WERI-Rb-1 (cell line): ENCODE measurements at regions not wholly inside any gene's neighbourhood (a gene's known extent, or its start where the extent isn't known, plus 50 kb on each side); places are given as distances from the start of the nearest gene placed in this dataset.

Experiments
- DNase-seq: peaks from one replicate; pipeline ENCODE4 v3.0.0-alpha.2; 2020
- H3K27ac ChIP-seq: fragments of 250-450 bp; sonication (Bioruptor Pico); 2 replicates; pipeline ENCODE4 v1.5.1; 2020; ENCODE audit warnings: mild to moderate bottlenecking, moderate library complexity
- H3K27me3 ChIP-seq: fragments of 250-450 bp; sonication (Bioruptor Pico); 2 replicates; pipeline ENCODE4 v1.5.1; 2021; ENCODE audit warnings: mild to moderate bottlenecking, low read depth, moderate library complexity; ENCODE audit not compliant: insufficient read depth, severe bottlenecking
- H3K36me3 ChIP-seq: fragments of 250-450 bp; sonication (Bioruptor Pico); 2 replicates; pipeline ENCODE4 v1.5.1; 2020; ENCODE audit warnings: mild to moderate bottlenecking, moderate library complexity
- H3K4me3 ChIP-seq: 2 replicates; pipeline ENCODE4 v1.5.1; 2011; ENCODE audit warnings: low read depth, mild to moderate bottlenecking, control low read depth, low read length
- H3K9me3 ChIP-seq: fragments of 250-450 bp; sonication (Bioruptor Pico); 2 replicates; pipeline ENCODE4 v1.5.1; 2021; ENCODE audit warnings: mild to moderate bottlenecking, moderate library complexity; ENCODE audit not compliant: severe bottlenecking
- TF ChIP-seq, protein P1 (sequence below): IDR thresholded peaks from 2 replicates; pipeline ENCODE4 v1.5.1; 2011; ENCODE audit warnings: low read depth, mild to moderate bottlenecking, control low read depth, inconsistent platforms, low read length

DNA sequence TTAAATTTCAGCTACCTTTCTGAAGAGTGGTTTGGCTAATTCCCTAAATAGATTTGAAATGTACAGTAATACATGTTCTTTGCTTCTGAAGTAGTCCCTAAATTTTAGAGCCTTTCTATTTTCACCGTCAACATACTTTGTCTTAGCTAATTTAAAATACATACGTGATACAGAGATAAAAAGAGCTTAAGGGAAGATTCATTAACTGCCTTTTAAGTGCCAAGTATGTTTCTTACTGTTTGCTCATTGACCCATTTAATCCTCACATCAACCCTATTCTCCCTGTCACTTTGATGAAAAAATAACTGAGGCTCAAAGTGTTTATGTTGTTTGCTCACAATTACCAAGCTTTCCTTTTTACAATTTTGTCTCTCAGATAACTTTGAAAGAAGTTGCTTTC, 118.6 kb upstream of the CDH7 start:
- no peaks in the 10 kb centered on the region for H3K9me3 ChIP-seq
- DNase-seq = no peak
- TF ChIP-seq, protein P1, sequence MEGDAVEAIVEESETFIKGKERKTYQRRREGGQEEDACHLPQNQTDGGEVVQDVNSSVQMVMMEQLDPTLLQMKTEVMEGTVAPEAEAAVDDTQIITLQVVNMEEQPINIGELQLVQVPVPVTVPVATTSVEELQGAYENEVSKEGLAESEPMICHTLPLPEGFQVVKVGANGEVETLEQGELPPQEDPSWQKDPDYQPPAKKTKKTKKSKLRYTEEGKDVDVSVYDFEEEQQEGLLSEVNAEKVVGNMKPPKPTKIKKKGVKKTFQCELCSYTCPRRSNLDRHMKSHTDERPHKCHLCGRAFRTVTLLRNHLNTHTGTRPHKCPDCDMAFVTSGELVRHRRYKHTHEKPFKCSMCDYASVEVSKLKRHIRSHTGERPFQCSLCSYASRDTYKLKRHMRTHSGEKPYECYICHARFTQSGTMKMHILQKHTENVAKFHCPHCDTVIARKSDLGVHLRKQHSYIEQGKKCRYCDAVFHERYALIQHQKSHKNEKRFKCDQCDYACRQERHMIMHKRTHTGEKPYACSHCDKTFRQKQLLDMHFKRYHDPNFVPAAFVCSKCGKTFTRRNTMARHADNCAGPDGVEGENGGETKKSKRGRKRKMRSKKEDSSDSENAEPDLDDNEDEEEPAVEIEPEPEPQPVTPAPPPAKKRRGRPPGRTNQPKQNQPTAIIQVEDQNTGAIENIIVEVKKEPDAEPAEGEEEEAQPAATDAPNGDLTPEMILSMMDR = no peak
- no peaks in the 10 kb centered on the region for H3K36me3 ChIP-seq
- H3K27me3 ChIP-seq = no peaks in the 10 kb centered on the region
- H3K4me3 ChIP-seq = no peak overlapping the region
- no peak overlapping the region for H3K27ac ChIP-seq

DNA sequence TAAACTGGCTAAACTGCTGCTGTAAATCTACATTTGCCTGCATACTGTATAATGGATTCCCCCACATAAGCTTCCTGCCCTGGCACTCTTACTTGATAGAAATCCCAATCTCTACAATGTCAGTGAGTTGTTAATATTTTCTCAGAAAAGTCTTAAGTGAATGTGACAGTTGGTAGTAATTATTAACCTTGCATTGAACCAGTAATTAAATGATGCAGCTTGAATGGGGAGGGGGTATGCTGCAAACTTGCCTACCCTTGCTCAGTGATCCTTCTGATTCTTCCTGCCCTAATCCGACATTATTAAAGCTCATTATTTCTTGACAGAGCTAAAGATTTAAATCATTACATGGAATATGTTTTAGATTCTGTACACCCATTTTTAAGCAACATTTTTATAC, 119.0 kb upstream of the CDH7 start:
- Histone ChIP-seq H3K4me3 (no peak overlapping the region), H3K27ac (no peak overlapping the region), H3K36me3 (no peaks in the 10 kb centered on the region), H3K9me3 (no peaks in the 10 kb centered on the region), H3K27me3 (no peaks in the 10 kb centered on the region)
- TF ChIP-seq, protein P1 = no peak
- no peak for DNase-seq

DNA sequence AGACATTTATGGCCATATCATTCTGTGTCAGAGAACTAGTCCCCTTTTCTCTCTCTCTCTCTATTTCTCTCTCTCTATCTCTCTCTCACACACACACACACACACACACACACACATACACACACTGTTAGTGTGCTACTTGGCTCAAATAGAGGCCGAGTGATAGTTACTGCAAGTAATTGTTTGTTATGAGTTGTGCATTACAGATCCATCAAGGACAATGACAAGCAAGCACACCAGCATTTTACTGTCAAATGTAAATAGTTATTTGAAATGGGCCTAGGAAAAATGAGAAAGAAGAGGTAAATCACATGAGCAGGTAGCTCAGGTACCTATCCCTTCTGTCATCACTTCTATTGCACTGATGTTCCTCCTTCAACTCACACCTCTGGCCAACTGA, 122.4 kb upstream of the CDH7 start:
- Histone ChIP-seq H3K4me3 (no peak overlapping the region), H3K27me3 (no peaks in the 10 kb centered on the region), H3K36me3 (no peaks in the 10 kb centered on the region), H3K27ac (no peak overlapping the region), H3K9me3 (no peaks in the 10 kb centered on the region)
- no peak for DNase-seq
- TF ChIP-seq, protein P1 = no peak

DNA sequence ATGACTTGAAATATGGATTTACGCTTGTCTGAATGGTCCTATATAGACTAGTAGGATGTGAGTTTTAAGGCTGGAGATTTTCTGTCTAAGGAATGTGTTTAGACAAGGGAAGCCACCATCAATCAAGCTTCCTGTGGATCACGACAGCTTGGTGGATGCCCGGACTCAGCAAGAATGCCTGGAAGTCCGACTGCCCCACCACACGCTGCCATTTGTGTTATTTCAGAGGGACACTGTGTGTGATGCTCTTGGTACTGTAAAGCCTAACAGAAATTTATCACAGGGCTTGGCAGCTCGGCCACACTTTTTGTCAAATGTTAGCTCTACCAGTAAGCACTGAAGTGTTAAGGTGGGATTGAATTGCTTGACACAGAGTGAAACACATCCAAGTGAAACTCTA, 127.1 kb upstream of the CDH7 start:
- Histone ChIP-seq H3K27ac (no peak overlapping the region), H3K36me3 (no peaks in the 10 kb centered on the region), H3K4me3 (no peak overlapping the region), H3K27me3 (no peaks in the 10 kb centered on the region), H3K9me3 (no peaks in the 10 kb centered on the region)
- no peak for DNase-seq
- TF ChIP-seq, protein P1 = no peak

DNA sequence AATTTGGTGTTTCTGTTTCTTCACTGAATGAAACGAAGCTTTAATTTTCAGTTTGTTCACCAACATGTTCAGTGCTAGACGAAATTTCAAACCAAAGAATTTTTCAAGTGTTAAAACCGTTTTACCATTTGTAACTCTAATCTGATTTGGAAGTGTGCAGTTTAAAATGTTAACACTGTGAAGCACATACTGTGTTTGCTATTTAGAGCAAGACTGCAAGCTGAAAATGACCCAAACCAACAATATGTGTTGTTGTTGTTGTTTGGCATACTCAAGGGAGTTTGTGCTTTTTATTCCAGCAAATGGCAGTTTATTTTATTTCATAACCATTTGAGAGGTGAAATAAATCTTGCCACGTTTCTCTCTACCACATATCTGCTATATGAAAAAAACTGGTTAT, 128.4 kb upstream of the CDH7 start:
- TF ChIP-seq, protein P1 = no peak
- Histone ChIP-seq H3K4me3 (no peak overlapping the region), H3K36me3 (no peaks in the 10 kb centered on the region)

DNA sequence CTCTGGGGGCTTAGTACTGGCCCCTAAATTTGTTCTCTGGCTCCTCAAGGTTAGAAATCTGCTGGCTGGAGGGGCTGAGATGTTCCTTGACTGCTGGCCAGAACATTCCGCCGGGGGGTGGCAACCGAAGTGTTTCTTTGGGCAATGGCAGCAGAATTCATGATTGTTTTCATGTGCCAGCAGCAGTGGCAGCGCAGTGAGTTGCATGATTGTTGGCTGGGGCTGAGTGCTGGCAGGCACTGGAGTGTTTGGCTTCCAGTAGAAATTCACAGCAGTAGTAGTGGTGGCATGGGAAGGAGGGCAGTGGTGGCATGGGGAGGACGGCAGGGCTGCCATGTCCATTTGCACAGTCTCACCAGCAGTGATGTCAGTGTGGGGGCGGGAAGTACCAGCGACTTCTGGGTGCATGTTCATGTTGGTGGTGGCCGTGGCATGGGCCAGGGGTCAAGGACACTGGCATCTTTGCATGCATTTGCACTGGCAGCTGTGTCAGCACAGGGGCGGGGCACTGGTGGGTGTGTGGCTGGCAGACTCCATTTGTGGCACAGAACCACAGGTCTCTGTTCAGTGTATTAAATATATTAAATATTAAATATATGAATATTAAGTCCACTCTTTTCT, 130.6 kb upstream of the CDH7 start:
- no peak for DNase-seq
- Histone ChIP-seq H3K27me3 (no peaks in the 10 kb centered on the region), H3K4me3 (no peak overlapping the region), H3K36me3 (no peaks in the 10 kb centered on the region), H3K9me3 (no peaks in the 10 kb centered on the region), H3K27ac (no peak overlapping the region)
- TF ChIP-seq, protein P1 = no peak

More for the DNA sequence above, 128.4 kb upstream of the CDH7 start:
- Histone ChIP-seq H3K9me3 (no peaks in the 10 kb centered on the region), H3K27me3 (no peaks in the 10 kb centered on the region), H3K27ac (no peak overlapping the region)
- DNase-seq = no peak
